AG04450 (cell line): ENCODE measurements at regions not wholly inside any gene's neighbourhood (a gene's known extent, or its start where the extent isn't known, plus 50 kb on each side); places are given as distances from the start of the nearest gene placed in this dataset.
A peak's percentile ranks its signal among the peaks of the same experiment; 100 is the strongest.
"Not testable (repeated sequence)": the region's sequence is repeated elsewhere in the genome, so short reads cannot be mapped to it uniquely, and the experiment has no call there.

ENCODE experiments used
- CTCF ChIA-PET: fragments of 300-600, 350-600 bp; formaldehyde crosslinking; extraction: SDS; loops from one replicate; lab custom pipeline; 2022; ENCODE audit warnings: antibody characterized with exemption, inconsistent platforms; lab: Charles Lee
- POLR2A ChIA-PET: fragments of 350-600 bp; formaldehyde crosslinking; extraction: SDS; loops from one replicate; lab custom pipeline; 2021; ENCODE audit warnings: antibody characterized with exemption, inconsistent platforms; lab: Yijun Ruan, JAX
- DNase-seq: peaks from one replicate; pipeline ENCODE4 v3.0.0-alpha.2; 2011; ENCODE audit warnings: low read depth, low spot score
- H3K27ac ChIP-seq: one replicate; pipeline ENCODE4 v1.5.1; 2012; ENCODE audit warnings: low read depth, low read length, control low read depth
- H3K27me3 ChIP-seq: one replicate; pipeline ENCODE4 v1.6.0; 2012; ENCODE audit warnings: low read length; ENCODE audit not compliant: control insufficient read depth, insufficient read depth
- H3K4me3 ChIP-seq: 2 replicates; pipeline ENCODE4 v1.5.1; 2011; ENCODE audit warnings: mild to moderate bottlenecking, low read depth, low read length, control low read depth
- H3K9me3 ChIP-seq: 2 replicates; pipeline ENCODE4 v1.5.1; 2012; ENCODE audit warnings: low read length; ENCODE audit not compliant: control insufficient read depth, insufficient read depth
- CTCF ChIP-seq: IDR thresholded peaks from 2 replicates; pipeline ENCODE4 v1.5.1; 2011; ENCODE audit warnings: low read depth, low read length, control low read depth, inconsistent platforms

GRCh38 chr20:36082315-36082915 lies 72.1 kb upstream of the EPB41L1 start:
- no peaks in the 10 kb centered on the region for H3K27me3 ChIP-seq
- CTCF ChIA-PET: no interaction called here
- H3K27ac ChIP-seq: no peak overlapping the region
- no peak for DNase-seq
- TF ChIP-seq CTCF: no peak
- H3K4me3 ChIP-seq: no peak overlapping the region
- H3K9me3 ChIP-seq: no peaks in the 10 kb centered on the region
- POLR2A ChIA-PET: no interaction called here

GRCh38 chr20:36083200-36083599 lies 71.3 kb upstream of the EPB41L1 start:
- H3K4me3 ChIP-seq, POLR2A ChIA-PET, CTCF ChIA-PET, H3K9me3 ChIP-seq, H3K27me3 ChIP-seq, DNase-seq: not testable (repeated sequence)
- H3K27ac ChIP-seq: peak overlapping the region; percentile 11

GRCh38 chr20:36084356-36084755 lies 70.2 kb upstream of the EPB41L1 start:
- TF ChIP-seq CTCF: no peak
- POLR2A ChIA-PET: no interaction called here
- CTCF ChIA-PET: interaction anchor here (1.3 kb wide), 1 partner anchor 92 kb away, joined by 4 read pairs; no protein-coding TSS in a partner anchor

GRCh38 chr20:36084897-36085613 lies 69.5 kb upstream of the EPB41L1 start:
- H3K27ac ChIP-seq: no peak overlapping the region
- peaks cover 5% of the 10 kb centered on the region for H3K27me3 ChIP-seq
- CTCF ChIA-PET: interaction anchor here (1.3 to 1.8 kb wide), 2 partner anchors 54 to 93 kb away, joined by 4 to 6 read pairs; no protein-coding TSS in a partner anchor
- no peak for TF ChIP-seq CTCF
- no peak for DNase-seq
- no peaks in the 10 kb centered on the region for H3K9me3 ChIP-seq
- H3K4me3 ChIP-seq: no peak overlapping the region
- POLR2A ChIA-PET: interaction anchor here (0.6 kb wide), 2 partner anchors 60 to 348 kb away, joined by 3 to 9 read pairs; no protein-coding TSS in a partner anchor

More at GRCh38 chr20:36084356-36084755, 70.2 kb upstream of the EPB41L1 start:
- H3K4me3 ChIP-seq: no peak overlapping the region
- H3K27me3 ChIP-seq: peaks cover 5% of the 10 kb centered on the region
- DNase-seq: no peak
- H3K9me3 ChIP-seq: no peaks in the 10 kb centered on the region
- H3K27ac ChIP-seq: no peak overlapping the region

- no peaks in the 10 kb centered on the region for H3K9me3 ChIP-seq
- no peak for TF ChIP-seq CTCF
- no peak overlapping the region for H3K4me3 ChIP-seq
- ChIA-PET CTCF (interaction anchor here (1.3 to 1.8 kb wide), 2 partner anchors 53 to 94 kb away, joined by 4 to 6 read pairs; no protein-coding TSS in a partner anchor), POLR2A (interaction anchor here (0.6 to 0.7 kb wide), 4 partner anchors 59 to 349 kb away, joined by 3 to 9 read pairs (median 4); no protein-coding TSS in a partner anchor)
- no peak overlapping the region for H3K27ac ChIP-seq
- DNase-seq: no peak
- peaks cover 8% of the 10 kb centered on the region for H3K27me3 ChIP-seq
Observed at GRCh38 chr20:36085686-36086267, 68.8 kb upstream of the EPB41L1 start.
